ENCODE measurements at regions not wholly inside any gene's neighbourhood (a gene's known extent, or its start where the extent isn't known, plus 50 kb on each side); places are given as distances from the start of the nearest gene placed in this dataset.

- TF ChIP-seq CTCF (IDR thresholded peaks at IDR 0.05) = no peak
- TF ChIP-seq POLR2AphosphoS5 (IDR thresholded peaks at IDR 0.05) = peak in 1 of 3 donors; percentile 47
- TF ChIP-seq POLR2A (IDR thresholded peaks at IDR 0.05) = no peak
- TF ChIP-seq EP300 (IDR thresholded peaks at IDR 0.05; ENCODE audit: low read depth) = no peak
Observed at GRCh38 chr2:150309311-150310080, 178.0 kb downstream of the RND3 start.
